GM18951 (cell line): ENCODE measurements at regions not wholly inside any gene's neighbourhood (a gene's known extent, or its start where the extent isn't known, plus 50 kb on each side); places are given as distances from the start of the nearest gene placed in this dataset.

Experiments
- POLR2A ChIP-seq: IDR thresholded peaks from 4 replicates; pipeline ENCODE4 v1.6.1; 2011; ENCODE audit warnings: mild to moderate bottlenecking; ENCODE audit not compliant: insufficient read length, insufficient read depth; ENCODE audit errors: extremely low read depth
- in situ Hi-C: fragments of 300-500 bp; cut with MboI; formaldehyde crosslinking; loops from one replicate; pipeline ENCODE4 v1.12.0; 2022; ENCODE audit warnings: low sequenced_read_pairs, mixed read lengths, inconsistent platforms; ENCODE audit not compliant: unreplicated experiment

DNA sequence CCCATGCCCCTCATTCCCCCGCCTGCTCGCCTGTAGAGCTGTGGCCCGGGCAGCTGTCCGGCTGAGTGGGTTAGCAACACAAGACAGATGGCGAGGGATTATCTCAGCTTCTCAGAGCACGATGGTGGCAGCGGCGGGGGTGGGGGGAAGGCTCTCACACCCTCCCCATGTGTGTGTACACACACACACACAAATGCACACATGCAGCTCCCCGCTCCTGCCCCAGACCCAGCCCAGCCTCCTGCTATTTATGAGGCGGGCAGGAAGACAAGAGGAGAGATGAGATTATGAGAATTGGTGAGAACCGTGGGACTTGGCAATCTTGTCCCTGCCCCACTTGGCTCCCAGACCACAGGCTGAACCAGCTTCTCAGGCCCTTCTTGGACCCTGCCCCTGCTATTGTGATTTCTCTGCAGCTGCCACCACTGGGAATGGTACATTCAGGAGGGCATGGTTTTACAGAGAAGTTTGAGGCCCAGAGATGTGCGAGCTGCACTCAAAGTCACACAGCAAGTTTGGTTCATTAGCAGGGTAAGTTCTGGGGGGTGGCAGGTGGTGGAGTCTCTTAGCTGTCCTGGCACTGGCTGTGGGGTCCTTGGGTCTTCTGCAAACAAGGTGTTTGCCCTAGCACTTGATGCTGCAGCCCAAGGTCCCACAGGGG is 51.0 kb upstream of the PSD2 start:
- TF ChIP-seq POLR2A: no peak
- in situ Hi-C loops: no loop called here

DNA sequence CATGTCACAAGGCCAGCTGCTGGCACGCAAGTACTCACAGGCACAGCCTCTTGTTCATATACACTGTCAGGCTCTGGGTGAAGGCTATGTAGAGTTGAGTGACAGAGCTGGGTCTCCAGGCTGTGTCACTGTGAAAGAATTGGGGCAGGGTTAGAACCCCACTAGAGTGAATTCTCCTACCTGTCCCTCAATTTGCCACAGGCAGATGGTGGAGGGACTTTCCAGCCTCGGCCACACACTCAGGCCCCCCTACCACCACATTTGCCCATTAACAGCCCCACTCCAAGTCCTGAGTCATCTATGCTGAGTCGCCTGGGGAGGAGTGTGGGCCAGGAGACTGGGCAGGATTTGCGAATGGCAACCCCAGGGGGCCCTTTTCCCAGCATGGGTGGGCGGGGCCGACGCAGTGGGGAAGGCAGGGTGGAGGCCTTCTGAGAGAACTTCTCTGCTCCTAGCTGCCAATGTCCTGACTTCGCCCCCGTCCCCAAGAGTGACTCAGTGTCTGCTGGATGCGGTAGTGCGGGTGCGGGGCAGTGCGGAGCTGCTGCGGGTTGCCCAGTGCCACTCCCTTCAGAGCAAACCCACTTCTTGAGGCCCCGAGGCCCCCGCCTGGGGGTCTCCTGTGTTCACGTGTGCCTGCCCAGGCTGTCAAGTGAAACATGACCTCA is 50.3 kb upstream of the PSD2 start:
- in situ Hi-C loops: no loop called here
- no peak for TF ChIP-seq POLR2A

DNA sequence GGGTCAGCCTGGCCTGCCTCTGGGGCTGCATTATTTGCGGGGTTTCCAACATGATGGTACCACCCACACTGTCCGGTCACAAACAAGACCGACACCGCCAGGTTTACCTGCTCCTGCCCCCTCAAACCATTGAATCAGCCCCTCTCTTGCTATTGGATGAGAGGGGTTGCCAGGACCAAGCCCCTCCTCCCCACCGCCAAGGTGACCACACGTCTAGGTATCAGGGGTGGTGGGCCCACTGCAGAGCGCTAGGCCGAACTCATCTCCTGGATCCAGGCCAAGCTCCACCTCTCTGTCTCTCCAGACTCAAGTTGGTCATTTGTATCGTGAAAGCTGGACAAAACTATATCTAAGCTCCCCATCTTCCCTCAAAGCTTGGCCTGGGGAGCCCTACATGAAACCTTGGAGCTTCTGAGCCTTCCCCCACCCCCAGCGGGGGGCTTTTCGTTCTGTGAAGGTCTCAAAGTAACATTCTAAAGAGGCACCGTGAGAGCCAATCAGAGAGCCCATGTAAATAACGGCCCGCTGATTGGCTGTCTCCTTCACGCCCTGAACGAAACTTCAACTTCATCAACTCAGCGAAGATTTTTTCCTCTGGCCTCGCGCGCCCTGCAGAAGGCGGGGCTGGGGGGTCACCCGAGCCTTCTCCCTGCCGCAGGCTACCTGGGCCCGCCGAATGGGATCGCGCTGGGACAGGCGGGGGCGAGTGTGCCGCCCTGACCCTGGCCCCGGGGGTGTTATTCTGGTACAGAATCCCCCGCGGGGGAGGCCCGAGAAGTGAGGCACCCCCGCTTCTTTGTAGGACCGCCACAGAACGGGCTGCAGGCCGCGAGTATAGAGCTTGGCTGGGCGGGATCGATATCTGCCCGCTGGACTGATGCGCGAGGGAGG is 49.6 kb upstream of the PSD2 start:
- in situ Hi-C loops: no loop called here

More for the DNA sequence above, 49.6 kb upstream of the PSD2 start:
- peak; percentile 40 for TF ChIP-seq POLR2A
